ENCODE measurements at regions not wholly inside any gene's neighbourhood (a gene's known extent, or its start where the extent isn't known, plus 50 kb on each side); places are given as distances from the start of the nearest gene placed in this dataset.

DNA sequence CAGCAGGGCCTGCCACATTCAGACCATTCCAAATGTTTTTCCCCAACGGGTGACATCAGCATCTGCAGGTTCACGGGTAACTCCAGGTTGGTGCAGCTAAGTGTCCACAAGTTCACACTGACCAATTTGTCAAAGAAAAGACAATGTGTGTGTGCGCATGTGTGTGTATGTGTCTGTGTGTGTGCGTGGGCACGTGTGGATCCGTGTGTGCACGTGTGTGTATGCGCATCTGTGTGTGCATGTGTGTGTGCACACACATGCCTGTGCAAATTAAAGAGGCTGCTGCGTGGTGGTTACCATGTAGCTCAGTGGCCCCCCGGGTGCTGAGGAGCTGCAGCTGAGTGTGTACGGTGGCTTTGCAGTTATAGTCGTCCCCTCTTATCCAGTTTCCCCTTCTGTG lies 187.4 kb downstream of the TMEM18 start:
- H3K9me3 ChIP-seq (ENCODE audit: low read length), result no peaks in the 10 kb centered on the region
- H3K36me3 ChIP-seq (replicated peaks in 1 of 2; ENCODE audit: control insufficient read depth in 1 of 2, insufficient read depth in 2 of 2, low read length in 2 of 2), result no peaks in the 10 kb centered on the region
- H3K4me3 ChIP-seq (replicated peaks in 1 of 3; ENCODE audit: insufficient read depth in 1 of 3, low read depth in 2 of 3, low read length in 3 of 3), result no peak overlapping the region
- no peaks in the 10 kb centered on the region for H4K20me1 ChIP-seq (ENCODE audit: insufficient read depth, low read length)
- no peak overlapping the region for H3K4me2 ChIP-seq (ENCODE audit: low read depth, low read length)
- FAIRE-seq (no peak), DNase-seq (ENCODE audit: low spot score) (no peak), ATAC-seq (no peak)
- in situ Hi-C loops (cut with HindIII; ENCODE audit: extremely low pct_ligation_motif_present, low pct_unique_long_range_greater_than_20kb), result no loop called here
- intact Hi-C loops (cut with micrococcal nuclease; ENCODE audit: unreplicated experiment), result loop anchor here (5.0 kb wide), 1 partner anchor 437 kb away; no protein-coding TSS in a partner anchor
- TF ChIP-seq, protein P1, sequence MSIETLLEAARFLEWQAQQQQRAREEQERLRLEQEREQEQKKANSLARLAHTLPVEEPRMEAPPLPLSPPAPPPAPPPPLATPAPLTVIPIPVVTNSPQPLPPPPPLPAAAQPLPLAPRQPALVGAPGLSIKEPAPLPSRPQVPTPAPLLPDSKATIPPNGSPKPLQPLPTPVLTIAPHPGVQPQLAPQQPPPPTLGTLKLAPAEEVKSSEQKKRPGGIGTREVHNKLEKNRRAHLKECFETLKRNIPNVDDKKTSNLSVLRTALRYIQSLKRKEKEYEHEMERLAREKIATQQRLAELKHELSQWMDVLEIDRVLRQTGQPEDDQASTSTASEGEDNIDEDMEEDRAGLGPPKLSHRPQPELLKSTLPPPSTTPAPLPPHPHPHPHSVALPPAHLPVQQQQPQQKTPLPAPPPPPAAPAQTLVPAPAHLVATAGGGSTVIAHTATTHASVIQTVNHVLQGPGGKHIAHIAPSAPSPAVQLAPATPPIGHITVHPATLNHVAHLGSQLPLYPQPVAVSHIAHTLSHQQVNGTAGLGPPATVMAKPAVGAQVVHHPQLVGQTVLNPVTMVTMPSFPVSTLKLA (IDR thresholded peaks at IDR 0.05), result peak; percentile 98
- TF ChIP-seq ZNF615 (CRISPR knock-in tag; IDR thresholded peaks at IDR 0.05; ENCODE audit: borderline replicate concordance), result no peak
- TF ChIP-seq, protein P2, sequence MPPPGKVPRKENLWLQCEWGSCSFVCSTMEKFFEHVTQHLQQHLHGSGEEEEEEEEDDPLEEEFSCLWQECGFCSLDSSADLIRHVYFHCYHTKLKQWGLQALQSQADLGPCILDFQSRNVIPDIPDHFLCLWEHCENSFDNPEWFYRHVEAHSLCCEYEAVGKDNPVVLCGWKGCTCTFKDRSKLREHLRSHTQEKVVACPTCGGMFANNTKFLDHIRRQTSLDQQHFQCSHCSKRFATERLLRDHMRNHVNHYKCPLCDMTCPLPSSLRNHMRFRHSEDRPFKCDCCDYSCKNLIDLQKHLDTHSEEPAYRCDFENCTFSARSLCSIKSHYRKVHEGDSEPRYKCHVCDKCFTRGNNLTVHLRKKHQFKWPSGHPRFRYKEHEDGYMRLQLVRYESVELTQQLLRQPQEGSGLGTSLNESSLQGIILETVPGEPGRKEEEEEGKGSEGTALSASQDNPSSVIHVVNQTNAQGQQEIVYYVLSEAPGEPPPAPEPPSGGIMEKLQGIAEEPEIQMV (CRISPR knock-in tag; IDR thresholded peaks at IDR 0.05; ENCODE audit: low read depth), result no peak
- TF ChIP-seq, protein P3, sequence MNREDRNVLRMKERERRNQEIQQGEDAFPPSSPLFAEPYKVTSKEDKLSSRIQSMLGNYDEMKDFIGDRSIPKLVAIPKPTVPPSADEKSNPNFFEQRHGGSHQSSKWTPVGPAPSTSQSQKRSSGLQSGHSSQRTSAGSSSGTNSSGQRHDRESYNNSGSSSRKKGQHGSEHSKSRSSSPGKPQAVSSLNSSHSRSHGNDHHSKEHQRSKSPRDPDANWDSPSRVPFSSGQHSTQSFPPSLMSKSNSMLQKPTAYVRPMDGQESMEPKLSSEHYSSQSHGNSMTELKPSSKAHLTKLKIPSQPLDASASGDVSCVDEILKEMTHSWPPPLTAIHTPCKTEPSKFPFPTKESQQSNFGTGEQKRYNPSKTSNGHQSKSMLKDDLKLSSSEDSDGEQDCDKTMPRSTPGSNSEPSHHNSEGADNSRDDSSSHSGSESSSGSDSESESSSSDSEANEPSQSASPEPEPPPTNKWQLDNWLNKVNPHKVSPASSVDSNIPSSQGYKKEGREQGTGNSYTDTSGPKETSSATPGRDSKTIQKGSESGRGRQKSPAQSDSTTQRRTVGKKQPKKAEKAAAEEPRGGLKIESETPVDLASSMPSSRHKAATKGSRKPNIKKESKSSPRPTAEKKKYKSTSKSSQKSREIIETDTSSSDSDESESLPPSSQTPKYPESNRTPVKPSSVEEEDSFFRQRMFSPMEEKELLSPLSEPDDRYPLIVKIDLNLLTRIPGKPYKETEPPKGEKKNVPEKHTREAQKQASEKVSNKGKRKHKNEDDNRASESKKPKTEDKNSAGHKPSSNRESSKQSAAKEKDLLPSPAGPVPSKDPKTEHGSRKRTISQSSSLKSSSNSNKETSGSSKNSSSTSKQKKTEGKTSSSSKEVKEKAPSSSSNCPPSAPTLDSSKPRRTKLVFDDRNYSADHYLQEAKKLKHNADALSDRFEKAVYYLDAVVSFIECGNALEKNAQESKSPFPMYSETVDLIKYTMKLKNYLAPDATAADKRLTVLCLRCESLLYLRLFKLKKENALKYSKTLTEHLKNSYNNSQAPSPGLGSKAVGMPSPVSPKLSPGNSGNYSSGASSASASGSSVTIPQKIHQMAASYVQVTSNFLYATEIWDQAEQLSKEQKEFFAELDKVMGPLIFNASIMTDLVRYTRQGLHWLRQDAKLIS (CRISPR knock-in tag; IDR thresholded peaks at IDR 0.05), result no peak
- TF ChIP-seq, protein P4, sequence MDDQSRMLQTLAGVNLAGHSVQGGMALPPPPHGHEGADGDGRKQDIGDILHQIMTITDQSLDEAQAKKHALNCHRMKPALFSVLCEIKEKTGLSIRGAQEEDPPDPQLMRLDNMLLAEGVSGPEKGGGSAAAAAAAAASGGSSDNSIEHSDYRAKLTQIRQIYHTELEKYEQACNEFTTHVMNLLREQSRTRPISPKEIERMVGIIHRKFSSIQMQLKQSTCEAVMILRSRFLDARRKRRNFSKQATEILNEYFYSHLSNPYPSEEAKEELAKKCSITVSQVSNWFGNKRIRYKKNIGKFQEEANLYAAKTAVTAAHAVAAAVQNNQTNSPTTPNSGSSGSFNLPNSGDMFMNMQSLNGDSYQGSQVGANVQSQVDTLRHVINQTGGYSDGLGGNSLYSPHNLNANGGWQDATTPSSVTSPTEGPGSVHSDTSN (CRISPR knock-in tag; IDR thresholded peaks at IDR 0.05; ENCODE audit: borderline replicate concordance), result no peak
- ChIA-PET CTCF (ENCODE audit: low intra/inter-chr PET ratio, low total read pairs) (no interaction called here), POLR2A (no interaction called here)
- no peaks in the 10 kb centered on the region for H3K79me2 ChIP-seq (ENCODE audit: insufficient read depth, low read length)
- no TSS peak for BruUV-seq (replicated peaks)
- WGBS (ENCODE audit: low lambda C conversion rate), result 38% methylated on average over 11 of the region's 12 CpGs
- H3K27me3 ChIP-seq (ENCODE audit: control insufficient read depth in 1 of 2, insufficient read depth in 2 of 2, low read length in 2 of 2), result peaks cover 5 to 34% of the 10 kb centered on the region in 2 experiments; a peak in 4 of 5 replicates
- H3K4me1 ChIP-seq (ENCODE audit: insufficient read depth, low read length), result no peaks in the 10 kb centered on the region
- H3K9ac ChIP-seq (ENCODE audit: insufficient read depth, low read depth, low read length), result no peak overlapping the region
- no peak overlapping the region for H2AFZ ChIP-seq (ENCODE audit: low read length)
- no peak overlapping the region for H3K27ac ChIP-seq (ENCODE audit: extremely low read length, insufficient read depth, low read length)

Measured in HepG2 (cell line).